Effector memory CD4-positive, alpha-beta T cell (primary cell): ENCODE measurements at regions not wholly inside any gene's neighbourhood (a gene's known extent, or its start where the extent isn't known, plus 50 kb on each side); places are given as distances from the start of the nearest gene placed in this dataset.

Source experiments
- DNase-seq, 3 donors: peaks; one replicate each; pipeline ENCODE4 v3.0.0-alpha.2; 2020
- H3K27ac ChIP-seq: 2 replicates; pipeline ENCODE4 v1.7.0; 2013; ENCODE audit warnings: mild to moderate bottlenecking, low read length, moderate library complexity; ENCODE audit not compliant: insufficient read depth, poor library complexity, severe bottlenecking
- H3K27me3 ChIP-seq: replicated peaks from 2 replicates; pipeline ENCODE4 v1.7.0; 2013; ENCODE audit warnings: mild to moderate bottlenecking, low read length; ENCODE audit not compliant: insufficient read depth, control insufficient read depth, poor library complexity, severe bottlenecking
- H3K36me3 ChIP-seq: 2 replicates; pipeline ENCODE4 v1.7.0; 2013; ENCODE audit warnings: mild to moderate bottlenecking, low read length, moderate library complexity; ENCODE audit not compliant: control insufficient read depth, insufficient read depth
- H3K4me1 ChIP-seq: 2 replicates; pipeline ENCODE4 v1.7.0; 2013; ENCODE audit warnings: low read length, mild to moderate bottlenecking; ENCODE audit not compliant: control insufficient read depth, insufficient read depth, poor library complexity, severe bottlenecking
- H3K4me3 ChIP-seq: 2 replicates; pipeline ENCODE4 v1.7.0; 2013; ENCODE audit warnings: low read length, low read depth, mild to moderate bottlenecking; ENCODE audit not compliant: insufficient read depth, poor library complexity, severe bottlenecking
- H3K9me3 ChIP-seq: 2 replicates; pipeline ENCODE4 v1.7.0; 2013; ENCODE audit warnings: mild to moderate bottlenecking, low read length, moderate library complexity; ENCODE audit not compliant: control insufficient read depth

- no peaks in the 10 kb centered on the region for H3K4me1 ChIP-seq
- no peaks in the 10 kb centered on the region for H3K27me3 ChIP-seq
- no peaks in the 10 kb centered on the region for H3K9me3 ChIP-seq
- DNase-seq, result no peak
- H3K4me3 ChIP-seq, result no peak overlapping the region
- no peak overlapping the region for H3K27ac ChIP-seq
- H3K36me3 ChIP-seq, result no peaks in the 10 kb centered on the region
Measured at GRCh38 chr12:63298386-63298930, 147.5 kb upstream of the AVPR1A start.

- DNase-seq, result no peak
- Histone ChIP-seq H3K27me3 (no peaks in the 10 kb centered on the region), H3K36me3 (no peaks in the 10 kb centered on the region), H3K4me3 (no peak overlapping the region), H3K9me3 (no peaks in the 10 kb centered on the region), H3K27ac (no peak overlapping the region), H3K4me1 (no peaks in the 10 kb centered on the region)
Measured at GRCh38 chr12:63294327-63294632, 143.3 kb upstream of the AVPR1A start.

- Histone ChIP-seq H3K9me3 (no peaks in the 10 kb centered on the region), H3K36me3 (no peaks in the 10 kb centered on the region), H3K4me3 (no peak overlapping the region), H3K4me1 (no peaks in the 10 kb centered on the region), H3K27me3 (no peaks in the 10 kb centered on the region), H3K27ac (no peak overlapping the region)
- no peak for DNase-seq
Measured at GRCh38 chr12:63292471-63293221, 141.6 kb upstream of the AVPR1A start.

GRCh38 chr12:63276537-63277365 lies 125.8 kb upstream of the AVPR1A start:
- no peak for DNase-seq
- H3K9me3 ChIP-seq, result no peaks in the 10 kb centered on the region

GRCh38 chr12:63266988-63267387 lies 116.0 kb upstream of the AVPR1A start:
- Histone ChIP-seq H3K27ac (no peak overlapping the region), H3K4me3 (no peak overlapping the region), H3K4me1 (no peaks in the 10 kb centered on the region), H3K9me3 (peaks cover 4% of the 10 kb centered on the region), H3K36me3 (no peaks in the 10 kb centered on the region), H3K27me3 (no peaks in the 10 kb centered on the region)
- DNase-seq, result no peak

More at GRCh38 chr12:63276537-63277365, 125.8 kb upstream of the AVPR1A start:
- no peaks in the 10 kb centered on the region for H3K4me1 ChIP-seq
- no peak overlapping the region for H3K4me3 ChIP-seq
- H3K27me3 ChIP-seq, result no peaks in the 10 kb centered on the region
- H3K27ac ChIP-seq, result no peak overlapping the region
- H3K36me3 ChIP-seq, result no peaks in the 10 kb centered on the region

GRCh38 chr12:63264629-63265028 lies 113.6 kb upstream of the AVPR1A start:
- Histone ChIP-seq H3K4me1 (no peaks in the 10 kb centered on the region), H3K9me3 (peaks cover 4% of the 10 kb centered on the region)
- DNase-seq, result no peak

GRCh38 chr12:63250486-63250885 lies 99.5 kb upstream of the AVPR1A start:
- Histone ChIP-seq H3K27ac (no peak overlapping the region), H3K27me3 (no peaks in the 10 kb centered on the region), H3K36me3 (no peaks in the 10 kb centered on the region), H3K4me3 (no peak overlapping the region), H3K4me1 (no peaks in the 10 kb centered on the region), H3K9me3 (no peaks in the 10 kb centered on the region)
- no peak for DNase-seq

More at GRCh38 chr12:63264629-63265028, 113.6 kb upstream of the AVPR1A start:
- H3K27me3 ChIP-seq, result no peaks in the 10 kb centered on the region
- no peaks in the 10 kb centered on the region for H3K36me3 ChIP-seq
- no peak overlapping the region for H3K27ac ChIP-seq
- H3K4me3 ChIP-seq, result no peak overlapping the region

- DNase-seq, result no peak
- Histone ChIP-seq H3K9me3 (no peaks in the 10 kb centered on the region), H3K4me3 (no peak overlapping the region), H3K27me3 (no peaks in the 10 kb centered on the region), H3K36me3 (no peaks in the 10 kb centered on the region), H3K27ac (no peak overlapping the region), H3K4me1 (no peaks in the 10 kb centered on the region)
Measured at GRCh38 chr12:63238892-63239291, 87.9 kb upstream of the AVPR1A start.

GRCh38 chr12:63232896-63233295 lies 81.9 kb upstream of the AVPR1A start:
- Histone ChIP-seq H3K27me3 (no peaks in the 10 kb centered on the region), H3K27ac (no peak overlapping the region), H3K4me3 (no peak overlapping the region), H3K4me1 (no peaks in the 10 kb centered on the region), H3K9me3 (no peaks in the 10 kb centered on the region), H3K36me3 (no peaks in the 10 kb centered on the region)
- no peak for DNase-seq

GRCh38 chr12:63228853-63229252 lies 77.9 kb upstream of the AVPR1A start:
- no peak for DNase-seq
- Histone ChIP-seq H3K27ac (no peak overlapping the region), H3K9me3 (no peaks in the 10 kb centered on the region), H3K36me3 (no peaks in the 10 kb centered on the region), H3K4me3 (no peak overlapping the region), H3K27me3 (no peaks in the 10 kb centered on the region), H3K4me1 (no peaks in the 10 kb centered on the region)
